Limb (tissue), 2 donors: ENCODE measurements at regions not wholly inside any gene's neighbourhood (a gene's known extent, or its start where the extent isn't known, plus 50 kb on each side); places are given as distances from the start of the nearest gene placed in this dataset.

ENCODE experiments used
- DNase-seq, 2 donors: peaks; one replicate each; pipeline ENCODE4 v3.0.0-alpha.2; 2016; ENCODE audit errors: extremely low spot score in 2 of 2

- no peak for DNase-seq
Measured at GRCh38 chr3:72568083-72568482, 280.2 kb downstream of the SHQ1 start.

GRCh38 chr3:72567474-72567873 is 280.8 kb downstream of the SHQ1 start:
- DNase-seq: no peak

GRCh38 chr3:72565593-72565992 is 282.7 kb downstream of the SHQ1 start:
- no peak for DNase-seq

GRCh38 chr3:72563690-72564370 is 284.4 kb downstream of the SHQ1 start:
- no peak for DNase-seq

- no peak for DNase-seq
Measured at GRCh38 chr3:72560846-72561675, 287.2 kb downstream of the SHQ1 start.

GRCh38 chr3:72559385-72559784 is 288.9 kb downstream of the SHQ1 start:
- DNase-seq: no peak

GRCh38 chr3:72558001-72558400 is 290.2 kb downstream of the SHQ1 start:
- no peak for DNase-seq

- DNase-seq: no peak
Measured at GRCh38 chr3:72555714-72556113, 292.5 kb downstream of the SHQ1 start.

- no peak for DNase-seq
Measured at GRCh38 chr3:72554689-72555088, 293.6 kb downstream of the SHQ1 start.

GRCh38 chr3:72553298-72553697 is 294.9 kb downstream of the SHQ1 start:
- DNase-seq: no peak

GRCh38 chr3:72550582-72551262 is 297.5 kb downstream of the SHQ1 start:
- DNase-seq: no peak

GRCh38 chr3:72549761-72550581 is 298.3 kb downstream of the SHQ1 start:
- DNase-seq: no peak

- DNase-seq: no peak
Measured at GRCh38 chr3:72548981-72549380, 299.3 kb downstream of the SHQ1 start.

- DNase-seq: no peak
Measured at GRCh38 chr3:72548461-72548860, 299.8 kb downstream of the SHQ1 start.

GRCh38 chr3:72547183-72547582 is 301.1 kb downstream of the SHQ1 start:
- no peak for DNase-seq

- no peak for DNase-seq
Measured at GRCh38 chr3:72544239-72544638, 304.0 kb downstream of the SHQ1 start.

GRCh38 chr3:72543246-72543645 is 305.0 kb downstream of the SHQ1 start:
- no peak for DNase-seq

GRCh38 chr3:72542781-72543180 is 305.5 kb downstream of the SHQ1 start:
- no peak for DNase-seq

GRCh38 chr3:72539856-72540255 is 308.4 kb downstream of the SHQ1 start:
- no peak for DNase-seq

- DNase-seq: no peak
Measured at GRCh38 chr3:72538070-72538745, 310.0 kb downstream of the SHQ1 start.

- DNase-seq: no peak
Measured at GRCh38 chr3:72537448-72537847, 310.8 kb downstream of the SHQ1 start.
